HL-60 (cell line): ENCODE measurements at regions not wholly inside any gene's neighbourhood (a gene's known extent, or its start where the extent isn't known, plus 50 kb on each side); places are given as distances from the start of the nearest gene placed in this dataset.

Source experiments
- GABPA ChIP-seq: IDR thresholded peaks from 2 replicates; pipeline ENCODE4 v1.6.1; 2012; ENCODE audit warnings: low read depth
- POLR2AphosphoS5 ChIP-seq: IDR thresholded peaks from 2 replicates; pipeline ENCODE4 v1.6.1; 2012; ENCODE audit warnings: low read depth
- SPI1 ChIP-seq: IDR thresholded peaks from 2 replicates; pipeline ENCODE4 v1.6.1; 2012; ENCODE audit warnings: low read depth, mild to moderate bottlenecking, borderline replicate concordance
- TF ChIP-seq, protein P1 (sequence below): IDR thresholded peaks from one replicate; pipeline ENCODE4 v1.5.1; 2011; ENCODE audit warnings: low read length, control low read depth, inconsistent platforms; ENCODE audit not compliant: insufficient read depth
- TF ChIP-seq, protein P2 (sequence below): IDR thresholded peaks from 2 replicates; pipeline ENCODE4 v1.6.1; 2012; ENCODE audit warnings: low read depth; ENCODE audit not compliant: insufficient replicate concordance

- TF ChIP-seq, protein P1, sequence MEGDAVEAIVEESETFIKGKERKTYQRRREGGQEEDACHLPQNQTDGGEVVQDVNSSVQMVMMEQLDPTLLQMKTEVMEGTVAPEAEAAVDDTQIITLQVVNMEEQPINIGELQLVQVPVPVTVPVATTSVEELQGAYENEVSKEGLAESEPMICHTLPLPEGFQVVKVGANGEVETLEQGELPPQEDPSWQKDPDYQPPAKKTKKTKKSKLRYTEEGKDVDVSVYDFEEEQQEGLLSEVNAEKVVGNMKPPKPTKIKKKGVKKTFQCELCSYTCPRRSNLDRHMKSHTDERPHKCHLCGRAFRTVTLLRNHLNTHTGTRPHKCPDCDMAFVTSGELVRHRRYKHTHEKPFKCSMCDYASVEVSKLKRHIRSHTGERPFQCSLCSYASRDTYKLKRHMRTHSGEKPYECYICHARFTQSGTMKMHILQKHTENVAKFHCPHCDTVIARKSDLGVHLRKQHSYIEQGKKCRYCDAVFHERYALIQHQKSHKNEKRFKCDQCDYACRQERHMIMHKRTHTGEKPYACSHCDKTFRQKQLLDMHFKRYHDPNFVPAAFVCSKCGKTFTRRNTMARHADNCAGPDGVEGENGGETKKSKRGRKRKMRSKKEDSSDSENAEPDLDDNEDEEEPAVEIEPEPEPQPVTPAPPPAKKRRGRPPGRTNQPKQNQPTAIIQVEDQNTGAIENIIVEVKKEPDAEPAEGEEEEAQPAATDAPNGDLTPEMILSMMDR, result no peak
- no peak for TF ChIP-seq POLR2AphosphoS5
- no peak for TF ChIP-seq SPI1
- TF ChIP-seq, protein P2, sequence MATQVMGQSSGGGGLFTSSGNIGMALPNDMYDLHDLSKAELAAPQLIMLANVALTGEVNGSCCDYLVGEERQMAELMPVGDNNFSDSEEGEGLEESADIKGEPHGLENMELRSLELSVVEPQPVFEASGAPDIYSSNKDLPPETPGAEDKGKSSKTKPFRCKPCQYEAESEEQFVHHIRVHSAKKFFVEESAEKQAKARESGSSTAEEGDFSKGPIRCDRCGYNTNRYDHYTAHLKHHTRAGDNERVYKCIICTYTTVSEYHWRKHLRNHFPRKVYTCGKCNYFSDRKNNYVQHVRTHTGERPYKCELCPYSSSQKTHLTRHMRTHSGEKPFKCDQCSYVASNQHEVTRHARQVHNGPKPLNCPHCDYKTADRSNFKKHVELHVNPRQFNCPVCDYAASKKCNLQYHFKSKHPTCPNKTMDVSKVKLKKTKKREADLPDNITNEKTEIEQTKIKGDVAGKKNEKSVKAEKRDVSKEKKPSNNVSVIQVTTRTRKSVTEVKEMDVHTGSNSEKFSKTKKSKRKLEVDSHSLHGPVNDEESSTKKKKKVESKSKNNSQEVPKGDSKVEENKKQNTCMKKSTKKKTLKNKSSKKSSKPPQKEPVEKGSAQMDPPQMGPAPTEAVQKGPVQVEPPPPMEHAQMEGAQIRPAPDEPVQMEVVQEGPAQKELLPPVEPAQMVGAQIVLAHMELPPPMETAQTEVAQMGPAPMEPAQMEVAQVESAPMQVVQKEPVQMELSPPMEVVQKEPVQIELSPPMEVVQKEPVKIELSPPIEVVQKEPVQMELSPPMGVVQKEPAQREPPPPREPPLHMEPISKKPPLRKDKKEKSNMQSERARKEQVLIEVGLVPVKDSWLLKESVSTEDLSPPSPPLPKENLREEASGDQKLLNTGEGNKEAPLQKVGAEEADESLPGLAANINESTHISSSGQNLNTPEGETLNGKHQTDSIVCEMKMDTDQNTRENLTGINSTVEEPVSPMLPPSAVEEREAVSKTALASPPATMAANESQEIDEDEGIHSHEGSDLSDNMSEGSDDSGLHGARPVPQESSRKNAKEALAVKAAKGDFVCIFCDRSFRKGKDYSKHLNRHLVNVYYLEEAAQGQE, result no peak
- no peak for TF ChIP-seq GABPA
Observed at GRCh38 chr7:19530261-19530660, 178.6 kb downstream of the POLR1F start.
